Posterior vena cava (tissue), 2 donors: ENCODE measurements at regions not wholly inside any gene's neighbourhood (a gene's known extent, or its start where the extent isn't known, plus 50 kb on each side); places are given as distances from the start of the nearest gene placed in this dataset.

Experiments
- DNase-seq: peaks from one replicate; pipeline ENCODE4 v3.0.0-alpha.2; 2020; ENCODE audit warnings: low spot score
- intact Hi-C, 2 donors: fragments of 100-400 bp; cut with DNase I; formaldehyde crosslinking; loops; one replicate each; pipeline versions ENCODE4 v1.14.1 to v1.14.2; 2022 to 2023
- donor health status: DM: yes; HTN: yes; CAD: no.
- donor health status: DM: yes; HTN: yes; CAD: no.

GRCh38 chr17:13265311-13265710, 247.5 kb upstream of the ELAC2 start:
- intact Hi-C loops: no loop called here
- no peak for DNase-seq

GRCh38 chr17:13263746-13264145, 245.9 kb upstream of the ELAC2 start:
- intact Hi-C loops: loop anchor here in 1 of 2 donors (1.0 kb wide), 1 partner anchor 16 kb away; no protein-coding TSS in a partner anchor
- no peak for DNase-seq

- no peak for DNase-seq
- intact Hi-C loops: no loop called here
Measured at GRCh38 chr17:13256545-13256944, 238.7 kb upstream of the ELAC2 start.

GRCh38 chr17:13253733-13254410, 236.0 kb upstream of the ELAC2 start:
- DNase-seq: no peak
- intact Hi-C loops: no loop called here

- intact Hi-C loops: no loop called here
- DNase-seq: no peak
Measured at GRCh38 chr17:13244513-13244912, 226.7 kb upstream of the ELAC2 start.

- no peak for DNase-seq
- intact Hi-C loops: no loop called here
Measured at GRCh38 chr17:13243585-13243984, 225.8 kb upstream of the ELAC2 start.

GRCh38 chr17:13240851-13241250, 223.0 kb upstream of the ELAC2 start:
- no peak for DNase-seq
- intact Hi-C loops: no loop called here

- intact Hi-C loops: no loop called here
- no peak for DNase-seq
Measured at GRCh38 chr17:13230350-13231264, 212.8 kb upstream of the ELAC2 start.

- DNase-seq: no peak
- intact Hi-C loops: no loop called here
Measured at GRCh38 chr17:13228225-13228624, 210.4 kb upstream of the ELAC2 start.

GRCh38 chr17:13222975-13223374, 205.1 kb upstream of the ELAC2 start:
- intact Hi-C loops: no loop called here

GRCh38 chr17:13212860-13213259, 195.0 kb upstream of the ELAC2 start:
- intact Hi-C loops: no loop called here
- no peak for DNase-seq

More at GRCh38 chr17:13222975-13223374, 205.1 kb upstream of the ELAC2 start:
- DNase-seq: no peak

GRCh38 chr17:13209081-13209480, 191.3 kb upstream of the ELAC2 start:
- intact Hi-C loops: no loop called here
- DNase-seq: no peak

- DNase-seq: no peak
- intact Hi-C loops: no loop called here
Measured at GRCh38 chr17:13204607-13205237, 186.9 kb upstream of the ELAC2 start.

GRCh38 chr17:13202835-13203234, 185.0 kb upstream of the ELAC2 start:
- DNase-seq: no peak
- intact Hi-C loops: no loop called here

- DNase-seq: no peak
- intact Hi-C loops: no loop called here
Measured at GRCh38 chr17:13200671-13201070, 182.8 kb upstream of the ELAC2 start.

GRCh38 chr17:13199425-13199824, 181.6 kb upstream of the ELAC2 start:
- intact Hi-C loops: no loop called here
- no peak for DNase-seq

- intact Hi-C loops: no loop called here
- DNase-seq: no peak
Measured at GRCh38 chr17:13197586-13197985, 179.8 kb upstream of the ELAC2 start.

- intact Hi-C loops: no loop called here
- DNase-seq: no peak
Measured at GRCh38 chr17:13194887-13195286, 177.1 kb upstream of the ELAC2 start.

- intact Hi-C loops: no loop called here
- no peak for DNase-seq
Measured at GRCh38 chr17:13182854-13183253, 165.0 kb upstream of the ELAC2 start.

- no peak for DNase-seq
- intact Hi-C loops: no loop called here
Measured at GRCh38 chr17:13182450-13182849, 164.6 kb upstream of the ELAC2 start.
